WTC11 (cell line): ENCODE measurements at regions not wholly inside any gene's neighbourhood (a gene's known extent, or its start where the extent isn't known, plus 50 kb on each side); places are given as distances from the start of the nearest gene placed in this dataset.

ENCODE experiments used
- ATAC-seq: fragments of 200-7000 bp; cut with Tn5 transposase; 2 replicates; pipeline ENCODE4 v1.10.0; 2021; ENCODE audit warnings: mild to moderate bottlenecking, moderate library complexity
- CTCF ChIA-PET: fragments of 300-600 bp; sonication (Branson Sonifier 250); formaldehyde crosslinking; loops from one replicate; lab custom pipeline; 2021; ENCODE audit warnings: antibody characterized with exemption; lab: Charles Lee
- POLR2A ChIA-PET: fragments of 350-600 bp; sonication (Branson Sonifier 250); formaldehyde crosslinking; loops from one replicate; lab custom pipeline; 2021; ENCODE audit warnings: antibody characterized with exemption; lab: Charles Lee
- DNase-seq: peaks from one replicate; pipeline ENCODE4 v3.0.0; 2021; ENCODE audit warnings: low spot score
- H3K27ac Mint-ChIP-seq: 2 replicates; pipeline ENCODE4 v1.8.0; 2021; ENCODE audit warnings: mixed read lengths
- H3K27me3 Mint-ChIP-seq: 2 replicates; pipeline ENCODE4 v1.8.0; 2021; ENCODE audit warnings: low read depth, mild to moderate bottlenecking, moderate library complexity, mixed read lengths
- H3K36me3 Mint-ChIP-seq: 2 replicates; pipeline ENCODE4 v1.8.0; 2021; ENCODE audit warnings: mixed read lengths
- H3K4me1 Mint-ChIP-seq: 2 replicates; pipeline ENCODE4 v1.8.0; 2022; ENCODE audit warnings: mixed read lengths
- H3K4me3 Mint-ChIP-seq: 2 replicates; pipeline ENCODE4 v1.8.0; 2021; ENCODE audit warnings: mild to moderate bottlenecking, moderate library complexity, mixed read lengths
- H3K9me3 Mint-ChIP-seq: 2 replicates; pipeline ENCODE4 v1.8.0; 2021; ENCODE audit warnings: mixed read lengths
- AFF4 ChIP-seq: sonication (generic); formaldehyde crosslinking; IDR thresholded peaks from 2 replicates; pipeline ENCODE4 v1.8.1; 2023; ENCODE audit warnings: mild to moderate bottlenecking, missing genetic modification reagents, borderline replicate concordance
- ATF3 ChIP-seq: sonication (generic); formaldehyde crosslinking; conservative IDR thresholded peaks from 2 replicates; pipeline ENCODE4 v1.8.1; 2022; ENCODE audit warnings: mild to moderate bottlenecking, missing genetic modification reagents
- CBFB ChIP-seq: sonication (generic); formaldehyde crosslinking; IDR thresholded peaks from 2 replicates; pipeline ENCODE4 v1.8.1; 2022; ENCODE audit warnings: mild to moderate bottlenecking, low read depth, missing genetic modification reagents
- CREM ChIP-seq: sonication (generic); formaldehyde crosslinking; IDR thresholded peaks from 2 replicates; pipeline ENCODE4 v1.8.1; 2022; ENCODE audit warnings: mild to moderate bottlenecking, missing genetic modification reagents, moderate library complexity
- ELF4 ChIP-seq: sonication (generic); formaldehyde crosslinking; IDR thresholded peaks from 2 replicates; pipeline ENCODE4 v1.8.1; 2022; ENCODE audit warnings: low read depth, mild to moderate bottlenecking, moderate library complexity, missing genetic modification reagents
- EMX1 ChIP-seq: fragments of 250-450 bp; sonication (Bioruptor Pico); IDR thresholded peaks from 2 replicates; pipeline ENCODE4 v1.8.0; 2021; ENCODE audit warnings: mild to moderate bottlenecking
- ETV6 ChIP-seq: sonication (generic); formaldehyde crosslinking; IDR thresholded peaks from 2 replicates; pipeline ENCODE4 v1.8.1; 2022; ENCODE audit warnings: mild to moderate bottlenecking, missing genetic modification reagents
- FOXJ3 ChIP-seq: sonication (generic); formaldehyde crosslinking; IDR thresholded peaks from 2 replicates; pipeline ENCODE4 v1.9.0; 2021; ENCODE audit warnings: missing genetic modification reagents, mild to moderate bottlenecking, borderline replicate concordance
- HMGXB4 ChIP-seq: sonication (generic); formaldehyde crosslinking; IDR thresholded peaks from 2 replicates; pipeline ENCODE4 v1.8.1; 2023; ENCODE audit warnings: mild to moderate bottlenecking, moderate library complexity, missing genetic modification reagents
- IRF1 ChIP-seq: sonication (generic); formaldehyde crosslinking; IDR thresholded peaks from 2 replicates; pipeline ENCODE4 v1.8.0; 2023; ENCODE audit warnings: missing genetic modification reagents
- JAZF1 ChIP-seq: fragments of 250-450 bp; sonication (Bioruptor Pico); IDR thresholded peaks from 2 replicates; pipeline ENCODE4 v1.9.0; 2021; ENCODE audit warnings: moderate library complexity, mild to moderate bottlenecking, inconsistent platforms
- NFATC4 ChIP-seq: fragments of 250-450 bp; sonication (Bioruptor Pico); IDR thresholded peaks from 2 replicates; pipeline ENCODE4 v1.9.0; 2021; ENCODE audit warnings: mild to moderate bottlenecking
- NFYB ChIP-seq: sonication (generic); formaldehyde crosslinking; conservative IDR thresholded peaks from 2 replicates; pipeline ENCODE4 v1.8.0; 2022; ENCODE audit warnings: low read depth, missing genetic modification reagents
- NR1H2 ChIP-seq: sonication (generic); formaldehyde crosslinking; IDR thresholded peaks from 2 replicates; pipeline ENCODE4 v1.9.0; 2021; ENCODE audit warnings: mild to moderate bottlenecking, moderate library complexity, missing genetic modification reagents
- TEAD1 ChIP-seq: sonication (generic); formaldehyde crosslinking; IDR thresholded peaks from 2 replicates; pipeline ENCODE4 v1.8.0; 2022; ENCODE audit warnings: mild to moderate bottlenecking, missing genetic modification reagents
- USF1 ChIP-seq: sonication (generic); formaldehyde crosslinking; IDR thresholded peaks from 2 replicates; pipeline ENCODE4 v1.8.0; 2022; ENCODE audit warnings: mild to moderate bottlenecking, missing genetic modification reagents
- USF2 ChIP-seq: sonication (generic); formaldehyde crosslinking; IDR thresholded peaks from 2 replicates; pipeline ENCODE4 v1.8.1; 2023; ENCODE audit warnings: mild to moderate bottlenecking, missing genetic modification reagents, moderate library complexity
- ZBTB43 ChIP-seq: sonication (generic); formaldehyde crosslinking; IDR thresholded peaks from 2 replicates; pipeline ENCODE4 v1.8.1; 2023; ENCODE audit warnings: mild to moderate bottlenecking, missing genetic modification reagents
- ZNF416 ChIP-seq: fragments of 250-450 bp; sonication (Bioruptor Pico); IDR thresholded peaks from 2 replicates; pipeline ENCODE4 v1.9.0; 2021; ENCODE audit warnings: mild to moderate bottlenecking, inconsistent platforms
- ZNF423 ChIP-seq: fragments of 250-450 bp; sonication (Bioruptor Pico); IDR thresholded peaks from 2 replicates; pipeline ENCODE4 v2.1.2; 2022; ENCODE audit warnings: mild to moderate bottlenecking, moderate library complexity

- no peak for TF ChIP-seq AFF4 (CRISPR knock-in tag)
- TF ChIP-seq EMX1 (CRISPR knock-in tag) = no peak
Measured at GRCh38 chr2:9101763-9102425, 98.4 kb upstream of the MBOAT2 start (continued).

- ChIA-PET POLR2A (no interaction called here), CTCF (interaction anchor here (0.9 to 1.7 kb wide), 3 partner anchors 11 to 38 kb away, joined by 3 to 7 read pairs (median 3); no protein-coding TSS in a partner anchor)
- Mint-ChIP-seq H3K4me3 (no peak overlapping the region), H3K27me3 (peaks cover 16% of the 10 kb centered on the region), H3K27ac (no peak overlapping the region), H3K4me1 (peaks cover 39% of the 10 kb centered on the region), H3K9me3 (no peaks in the 10 kb centered on the region), H3K36me3 (no peaks in the 10 kb centered on the region)
- DNase-seq = no peak
- no peak for TF ChIP-seq ZBTB43 (CRISPR knock-in tag)
- no peak for TF ChIP-seq NFATC4 (CRISPR knock-in tag)
- no peak for TF ChIP-seq JAZF1 (CRISPR knock-in tag)
- TF ChIP-seq ETV6 (CRISPR knock-in tag) = no peak
- no peak for TF ChIP-seq CBFB (CRISPR knock-in tag)
- no peak for TF ChIP-seq IRF1 (CRISPR knock-in tag)
- ATAC-seq = no peak
Measured at GRCh38 chr2:9100080-9100876, 96.8 kb upstream of the MBOAT2 start.

- Mint-ChIP-seq H3K27ac (no peak overlapping the region), H3K4me3 (no peak overlapping the region), H3K27me3 (peaks cover 19% of the 10 kb centered on the region), H3K4me1 (peaks cover 40% of the 10 kb centered on the region), H3K9me3 (no peaks in the 10 kb centered on the region), H3K36me3 (no peaks in the 10 kb centered on the region)
- ChIA-PET CTCF (interaction anchor here (0.8 to 1.0 kb wide), 3 partner anchors 12 to 39 kb away, joined by 3 read pairs; no protein-coding TSS in a partner anchor), POLR2A (no interaction called here)
- ATAC-seq = no peak
- TF ChIP-seq ATF3 (CRISPR knock-in tag) (no peak), ZNF423 (no peak), CREM (CRISPR knock-in tag) (no peak), NR1H2 (CRISPR knock-in tag) (no peak), ZNF416 (no peak), FOXJ3 (CRISPR knock-in tag) (no peak), TEAD1 (CRISPR knock-in tag) (no peak), ELF4 (no peak), HMGXB4 (CRISPR knock-in tag) (no peak), USF1 (CRISPR knock-in tag) (no peak), USF2 (CRISPR knock-in tag) (no peak), NFYB (CRISPR knock-in tag) (no peak)
- DNase-seq = no peak
Measured at GRCh38 chr2:9099341-9099751, 95.9 kb upstream of the MBOAT2 start.
